Ascending aorta (tissue), 2 donors: ENCODE measurements at regions not wholly inside any gene's neighbourhood (a gene's known extent, or its start where the extent isn't known, plus 50 kb on each side); places are given as distances from the start of the nearest gene placed in this dataset.

Experiments used
- DNase-seq, 2 donors: peaks; one replicate each; pipeline ENCODE4 v3.0.0-alpha.2; 2019; ENCODE audit warnings: low spot score in 2 of 2
- H3K27ac ChIP-seq, 2 donors: fragments of 200-600 bp; sonication (generic); one replicate each; pipeline ENCODE4 v1.5.1; 2016 to 2017; ENCODE audit warnings: mild to moderate bottlenecking in 1 of 2
- H3K27me3 ChIP-seq: fragments of 200-600 bp; sonication (generic); one replicate; pipeline ENCODE4 v1.5.1; 2017
- H3K36me3 ChIP-seq, 2 donors: fragments of 200-600 bp; sonication (generic); one replicate each; pipeline ENCODE4 v1.5.1; 2016
- H3K4me1 ChIP-seq, 2 donors: fragments of 200-600 bp; sonication (generic); one replicate each; pipeline ENCODE4 v1.5.1; 2016 to 2017; ENCODE audit warnings: mild to moderate bottlenecking in 1 of 2
- H3K4me3 ChIP-seq, 2 donors: fragments of 200-600 bp; sonication (generic); one replicate each; pipeline ENCODE4 v1.5.1; 2016 to 2017; ENCODE audit warnings: mild to moderate bottlenecking in 1 of 2
- H3K9me3 ChIP-seq, 2 donors: fragments of 200-600 bp; sonication (generic); one replicate each; pipeline ENCODE4 v1.5.1; 2016
- CTCF ChIP-seq, 3 experiments: fragments of 200-600 bp in 2 of 3; fragments of 450-650 bp in 1 of 3; sonication (generic) in 2 of 3; IDR thresholded peaks; one replicate each; pipeline ENCODE4 v1.5.1; 2016 to 2019; ENCODE audit warnings: antibody characterized with exemption in 3 of 3, mild to moderate bottlenecking in 1 of 3, moderate library complexity in 1 of 3
- intact Hi-C: fragments of 100-400 bp; cut with DNase I; formaldehyde crosslinking; loops from one replicate; pipeline ENCODE4 v1.15.1; 2023

- peaks cover 7 to 19% of the 10 kb centered on the region in 2 donors for H3K4me1 ChIP-seq
These were observed 88.8 kb upstream of the TNS3 start for GRCh38 chr7:47670729-47671128.

GRCh38 chr7:47669901-47670384, 88.0 kb upstream of the TNS3 start:
- no peak for TF ChIP-seq CTCF (IDR thresholded peaks at IDR 0.05)
- Histone ChIP-seq H3K27ac (peak overlapping the region; percentile 47 to 66), H3K27me3 (no peaks in the 10 kb centered on the region), H3K36me3 (no peaks in the 10 kb centered on the region), H3K4me1 (peaks cover 7 to 19% of the 10 kb centered on the region in 2 donors), H3K9me3 (no peaks in the 10 kb centered on the region), H3K4me3 (peak overlapping the region; percentile 4 to 43)
- no peak for DNase-seq
- intact Hi-C loops, result loop anchor here (2.0 to 10.0 kb wide), 2 partner anchors 23 to 145 kb away; no protein-coding TSS in a partner anchor

More at GRCh38 chr7:47670729-47671128, 88.8 kb upstream of the TNS3 start:
- H3K4me3 ChIP-seq, result no peak overlapping the region
- H3K36me3 ChIP-seq, result no peaks in the 10 kb centered on the region
- no peaks in the 10 kb centered on the region for H3K27me3 ChIP-seq
- H3K9me3 ChIP-seq, result no peaks in the 10 kb centered on the region
- TF ChIP-seq CTCF (IDR thresholded peaks at IDR 0.05), result no peak
- H3K27ac ChIP-seq, result no peak overlapping the region
- intact Hi-C loops, result no loop called here
- no peak for DNase-seq

- Histone ChIP-seq H3K9me3 (no peaks in the 10 kb centered on the region), H3K27me3 (no peaks in the 10 kb centered on the region), H3K4me3 (peak overlapping the region; percentile 4 to 43), H3K27ac (peak overlapping the region; percentile 47 to 71), H3K4me1 (peaks cover 7 to 19% of the 10 kb centered on the region in 2 donors), H3K36me3 (no peaks in the 10 kb centered on the region)
- TF ChIP-seq CTCF (IDR thresholded peaks at IDR 0.05), result peak in 1 of 3 experiments; percentile 13
- intact Hi-C loops, result loop anchor here (2.0 to 10.0 kb wide), 2 partner anchors 23 to 145 kb away; no protein-coding TSS in a partner anchor
- DNase-seq, result peak; percentile 74 to 92
These were observed 87.4 kb upstream of the TNS3 start for GRCh38 chr7:47669178-47669891.

- peak overlapping the region; percentile 59 to 64 for H3K27ac ChIP-seq
- intact Hi-C loops, result loop anchor here (1.0 to 10.0 kb wide), 2 partner anchors 65 to 148 kb away; no protein-coding TSS in a partner anchor
- H3K36me3 ChIP-seq, result no peaks in the 10 kb centered on the region
- no peak for TF ChIP-seq CTCF (IDR thresholded peaks at IDR 0.05)
- H3K9me3 ChIP-seq, result no peaks in the 10 kb centered on the region
- H3K4me3 ChIP-seq, result no peak overlapping the region
- peaks cover 7 to 19% of the 10 kb centered on the region in 2 donors for H3K4me1 ChIP-seq
- DNase-seq, result no peak
- H3K27me3 ChIP-seq, result no peaks in the 10 kb centered on the region
These were observed 84.4 kb upstream of the TNS3 start for GRCh38 chr7:47666164-47666862.

- TF ChIP-seq CTCF (IDR thresholded peaks at IDR 0.05), result no peak
- no peaks in the 10 kb centered on the region for H3K36me3 ChIP-seq
- H3K9me3 ChIP-seq, result no peaks in the 10 kb centered on the region
- DNase-seq, result no peak
- no peaks in the 10 kb centered on the region for H3K27me3 ChIP-seq
- H3K27ac ChIP-seq, result no peak overlapping the region
- H3K4me1 ChIP-seq, result peaks cover 3 to 15% of the 10 kb centered on the region in 2 donors
- intact Hi-C loops, result loop anchor here (10.0 kb wide), 1 partner anchor 150 kb away; no protein-coding TSS in a partner anchor
- H3K4me3 ChIP-seq, result no peak overlapping the region
These were observed 82.8 kb upstream of the TNS3 start for GRCh38 chr7:47664650-47665195.
